ENCODE measurements at regions not wholly inside any gene's neighbourhood (a gene's known extent, or its start where the extent isn't known, plus 50 kb on each side); places are given as distances from the start of the nearest gene placed in this dataset.

DNA sequence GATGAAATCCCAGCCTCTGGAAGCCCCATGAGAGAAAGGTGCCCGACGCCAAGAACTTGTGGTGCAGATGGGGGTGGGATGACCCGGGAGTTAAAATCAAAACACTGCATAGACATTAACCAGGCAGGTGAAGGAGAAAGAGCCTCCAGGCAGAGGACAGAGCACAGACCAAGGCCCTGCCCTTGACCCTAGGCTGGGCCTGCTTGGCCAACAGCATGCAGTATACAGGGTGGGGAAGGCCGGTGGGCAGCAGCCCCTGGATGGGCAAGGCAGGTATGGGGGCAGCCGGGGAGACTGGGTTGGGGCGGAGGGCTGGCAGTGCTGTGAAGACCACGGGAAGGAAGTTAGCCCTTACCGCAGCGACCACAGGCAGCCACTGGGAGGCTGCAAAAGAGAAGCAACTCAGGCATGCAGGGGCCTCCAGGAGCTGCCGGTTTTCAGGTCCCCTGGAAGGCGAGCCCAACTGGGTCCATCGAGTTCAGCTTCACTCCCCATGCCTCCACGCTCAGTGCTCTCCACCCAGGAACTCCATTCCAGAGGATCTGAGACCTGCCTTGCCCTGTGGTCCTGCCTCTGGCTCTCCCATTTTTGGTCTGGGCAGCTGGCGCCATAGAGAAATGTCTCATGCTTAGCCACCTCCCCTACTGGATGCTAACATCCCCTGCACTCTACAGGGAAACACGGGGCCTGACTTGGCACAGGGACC is 81.2 kb downstream of the C16orf95 start:
- H3K4me3 ChIP-seq (ENCODE audit: low read length in 2 of 2): no peak overlapping the region
- H3K4me1 ChIP-seq (ENCODE audit: control insufficient read depth in 1 of 2, insufficient read depth in 2 of 2, low read length in 2 of 2): no peaks in the 10 kb centered on the region
- 87% methylated on average over 15 of the region's 15 CpGs for whole genome bisulfite sequencing, 2 donors
- H3K27me3 ChIP-seq (ENCODE audit: control insufficient read depth in 1 of 2, insufficient read depth in 2 of 2, low read length in 1 of 2): no peaks in the 10 kb centered on the region
- peak; percentile 36 for ATAC-seq (ENCODE audit: low FRiP score)
- peaks cover 5% of the 10 kb centered on the region for H3K9me3 ChIP-seq (ENCODE audit: control insufficient read depth, low read length)
- no peaks in the 10 kb centered on the region for H3K36me3 ChIP-seq (ENCODE audit: control insufficient read depth in 1 of 2, insufficient read depth in 2 of 2, low read length in 1 of 2)
- intact Hi-C loops (cut with DNase I): no loop called here
- H3K27ac ChIP-seq (ENCODE audit: low read depth in 1 of 2, low read length in 2 of 2): no peak overlapping the region
- DNase-seq: no peak

- DNase-seq (no peak), ATAC-seq (ENCODE audit: low FRiP score) (no peak)
- intact Hi-C loops (cut with DNase I): no loop called here
- no peak overlapping the region for H3K4me3 ChIP-seq (ENCODE audit: low read length in 2 of 2)
- H3K9me3 ChIP-seq (ENCODE audit: control insufficient read depth, low read length): peaks cover 5% of the 10 kb centered on the region
- 90% methylated on average over 13 of the region's 13 CpGs for WGBS, 2 donors
- no peak overlapping the region for H3K27ac ChIP-seq (ENCODE audit: low read depth in 1 of 2, low read length in 2 of 2)
- H3K4me1 ChIP-seq (ENCODE audit: control insufficient read depth in 1 of 2, insufficient read depth in 2 of 2, low read length in 2 of 2): no peaks in the 10 kb centered on the region
- H3K36me3 ChIP-seq (ENCODE audit: control insufficient read depth in 1 of 2, insufficient read depth in 2 of 2, low read length in 1 of 2): no peaks in the 10 kb centered on the region
- no peaks in the 10 kb centered on the region for H3K27me3 ChIP-seq (ENCODE audit: control insufficient read depth in 1 of 2, insufficient read depth in 2 of 2, low read length in 1 of 2)
These were observed 80.6 kb downstream of the C16orf95 start for GRCh38 chr16:87236516-87237115.

- intact Hi-C loops (cut with DNase I): no loop called here
- ATAC-seq (ENCODE audit: low FRiP score): no peak
- Histone ChIP-seq H3K9me3 (ENCODE audit: control insufficient read depth, low read length) (no peaks in the 10 kb centered on the region), H3K4me3 (ENCODE audit: low read length in 2 of 2) (no peak overlapping the region), H3K27me3 (ENCODE audit: control insufficient read depth in 1 of 2, insufficient read depth in 2 of 2, low read length in 1 of 2) (no peaks in the 10 kb centered on the region), H3K36me3 (ENCODE audit: control insufficient read depth in 1 of 2, insufficient read depth in 2 of 2, low read length in 1 of 2) (no peaks in the 10 kb centered on the region), H3K27ac (ENCODE audit: low read depth in 1 of 2, low read length in 2 of 2) (no peak overlapping the region), H3K4me1 (ENCODE audit: control insufficient read depth in 1 of 2, insufficient read depth in 2 of 2, low read length in 2 of 2) (no peaks in the 10 kb centered on the region)
- DNase-seq: no peak
- WGBS, 2 donors: 97 to 99% methylated on average over 6 of the region's 6 CpGs
These were observed 78.9 kb downstream of the C16orf95 start for GRCh38 chr16:87238361-87238715.

DNA sequence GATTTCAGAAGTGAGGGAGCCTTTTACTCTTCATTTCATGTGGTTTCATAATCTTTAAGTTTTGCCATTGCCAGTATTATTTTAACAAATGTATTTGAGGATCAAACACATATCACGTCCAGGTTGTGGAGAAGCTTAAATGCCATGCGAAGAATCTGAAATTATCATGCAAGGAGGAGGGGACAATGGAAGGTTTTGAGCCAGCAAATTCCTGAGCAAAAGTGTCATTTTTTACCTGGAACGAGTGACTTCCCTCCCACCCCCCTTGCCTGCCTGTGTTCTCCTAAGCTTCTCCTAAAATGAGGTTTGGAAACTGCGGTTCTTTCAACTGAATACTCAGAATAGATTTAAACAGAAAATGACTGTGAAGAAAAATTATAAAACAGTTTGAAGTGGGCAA is 77.6 kb downstream of the C16orf95 start:
- H3K27me3 ChIP-seq (ENCODE audit: control insufficient read depth in 1 of 2, insufficient read depth in 2 of 2, low read length in 1 of 2): no peaks in the 10 kb centered on the region
- H3K4me3 ChIP-seq (ENCODE audit: low read length in 2 of 2): no peak overlapping the region
- no peaks in the 10 kb centered on the region for H3K9me3 ChIP-seq (ENCODE audit: control insufficient read depth, low read length)
- 86 to 88% methylated on average over 4 of the region's 4 CpGs for WGBS, 2 donors
- no peaks in the 10 kb centered on the region for H3K36me3 ChIP-seq (ENCODE audit: control insufficient read depth in 1 of 2, insufficient read depth in 2 of 2, low read length in 1 of 2)
- intact Hi-C loops (cut with DNase I): no loop called here
- H3K27ac ChIP-seq (ENCODE audit: low read depth in 1 of 2, low read length in 2 of 2): no peak overlapping the region
- ATAC-seq (ENCODE audit: low FRiP score) (no peak), DNase-seq (no peak)
- H3K4me1 ChIP-seq (ENCODE audit: control insufficient read depth in 1 of 2, insufficient read depth in 2 of 2, low read length in 2 of 2): no peaks in the 10 kb centered on the region

- Histone ChIP-seq H3K4me3 (ENCODE audit: low read length in 2 of 2) (no peak overlapping the region), H3K9me3 (ENCODE audit: control insufficient read depth, low read length) (no peaks in the 10 kb centered on the region), H3K4me1 (ENCODE audit: control insufficient read depth in 1 of 2, insufficient read depth in 2 of 2, low read length in 2 of 2) (no peaks in the 10 kb centered on the region), H3K27ac (ENCODE audit: low read depth in 1 of 2, low read length in 2 of 2) (no peak overlapping the region), H3K36me3 (ENCODE audit: control insufficient read depth in 1 of 2, insufficient read depth in 2 of 2, low read length in 1 of 2) (no peaks in the 10 kb centered on the region), H3K27me3 (ENCODE audit: control insufficient read depth in 1 of 2, insufficient read depth in 2 of 2, low read length in 1 of 2) (no peaks in the 10 kb centered on the region)
- 85 to 87% methylated on average over 14 of the region's 14 CpGs for WGBS, 2 donors
- intact Hi-C loops (cut with DNase I): no loop called here
- ATAC-seq (ENCODE audit: low FRiP score) (no peak), DNase-seq (no peak)
These were observed 76.7 kb downstream of the C16orf95 start for GRCh38 chr16:87240211-87241136.

GRCh38 chr16:87241137-87241771 is 75.9 kb downstream of the C16orf95 start:
- no peak for DNase-seq

DNA sequence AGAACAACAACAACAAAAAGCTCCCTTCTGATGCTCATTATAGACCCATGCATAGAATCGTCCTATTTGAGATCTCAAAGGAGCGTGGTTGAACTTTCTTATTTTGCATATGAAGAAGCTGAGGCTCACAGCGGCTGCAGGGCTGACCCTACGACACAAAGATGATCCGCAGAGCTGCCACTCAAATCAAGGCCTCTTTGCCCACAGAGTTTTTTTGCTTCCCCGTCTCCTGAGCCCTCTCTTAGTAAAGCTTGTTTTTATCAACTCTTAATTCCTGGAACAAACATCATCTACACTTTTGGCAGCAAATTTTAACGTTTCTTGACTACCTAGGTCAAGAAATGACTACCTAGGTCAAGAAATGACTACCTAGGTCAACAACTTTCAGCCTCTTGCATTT is 73.7 kb downstream of the C16orf95 start:
- ATAC-seq (ENCODE audit: low FRiP score): no peak
- WGBS, 2 donors: 93 to 96% methylated on average over 7 of the region's 7 CpGs
- no peak overlapping the region for H3K27ac ChIP-seq (ENCODE audit: low read depth in 1 of 2, low read length in 2 of 2)
- H3K27me3 ChIP-seq (ENCODE audit: control insufficient read depth in 1 of 2, insufficient read depth in 2 of 2, low read length in 1 of 2): no peaks in the 10 kb centered on the region
- no peak for DNase-seq
- H3K4me3 ChIP-seq (ENCODE audit: low read length in 2 of 2): no peak overlapping the region
- H3K4me1 ChIP-seq (ENCODE audit: control insufficient read depth in 1 of 2, insufficient read depth in 2 of 2, low read length in 2 of 2): no peaks in the 10 kb centered on the region
- H3K36me3 ChIP-seq (ENCODE audit: control insufficient read depth in 1 of 2, insufficient read depth in 2 of 2, low read length in 1 of 2): no peaks in the 10 kb centered on the region
- no peaks in the 10 kb centered on the region for H3K9me3 ChIP-seq (ENCODE audit: control insufficient read depth, low read length)
- intact Hi-C loops (cut with DNase I): no loop called here

More at GRCh38 chr16:87241137-87241771, 75.9 kb downstream of the C16orf95 start:
- H3K4me3 ChIP-seq (ENCODE audit: low read length in 2 of 2): no peak overlapping the region
- no peaks in the 10 kb centered on the region for H3K27me3 ChIP-seq (ENCODE audit: control insufficient read depth in 1 of 2, insufficient read depth in 2 of 2, low read length in 1 of 2)
- intact Hi-C loops (cut with DNase I): no loop called here
- WGBS, 2 donors: 84 to 89% methylated on average over 15 of the region's 15 CpGs
- H3K36me3 ChIP-seq (ENCODE audit: control insufficient read depth in 1 of 2, insufficient read depth in 2 of 2, low read length in 1 of 2): no peaks in the 10 kb centered on the region
- H3K27ac ChIP-seq (ENCODE audit: low read depth in 1 of 2, low read length in 2 of 2): no peak overlapping the region
- no peaks in the 10 kb centered on the region for H3K4me1 ChIP-seq (ENCODE audit: control insufficient read depth in 1 of 2, insufficient read depth in 2 of 2, low read length in 2 of 2)
- ATAC-seq (ENCODE audit: low FRiP score): no peak
- H3K9me3 ChIP-seq (ENCODE audit: control insufficient read depth, low read length): no peaks in the 10 kb centered on the region

- no peak overlapping the region for H3K4me3 ChIP-seq (ENCODE audit: low read length in 2 of 2)
- 57 to 67% methylated on average over 7 of the region's 7 CpGs for WGBS, 2 donors
- ATAC-seq (ENCODE audit: low FRiP score): no peak
- H3K27me3 ChIP-seq (ENCODE audit: control insufficient read depth in 1 of 2, insufficient read depth in 2 of 2, low read length in 1 of 2): no peaks in the 10 kb centered on the region
- intact Hi-C loops (cut with DNase I): no loop called here
- no peaks in the 10 kb centered on the region for H3K9me3 ChIP-seq (ENCODE audit: control insufficient read depth, low read length)
- H3K27ac ChIP-seq (ENCODE audit: low read depth in 1 of 2, low read length in 2 of 2): no peak overlapping the region
- DNase-seq: no peak
- H3K36me3 ChIP-seq (ENCODE audit: control insufficient read depth in 1 of 2, insufficient read depth in 2 of 2, low read length in 1 of 2): no peaks in the 10 kb centered on the region
- no peaks in the 10 kb centered on the region for H3K4me1 ChIP-seq (ENCODE audit: control insufficient read depth in 1 of 2, insufficient read depth in 2 of 2, low read length in 2 of 2)
These were observed 72.5 kb downstream of the C16orf95 start for GRCh38 chr16:87244636-87245197.

Data from aorta (tissue), 5 donors.